ENCODE measurements at regions not wholly inside any gene's neighbourhood (a gene's known extent, or its start where the extent isn't known, plus 50 kb on each side); places are given as distances from the start of the nearest gene placed in this dataset.
"Not testable (repeated sequence)": the region's sequence is repeated elsewhere in the genome, so short reads cannot be mapped to it uniquely, and the experiment has no call there.

GRCh38 chr2:223316342-223316741 lies 264.4 kb downstream of the KCNE4 start:
- WGBS, 2 experiments (ENCODE audit: insufficient coverage in 2 of 2): 93 to 100% methylated on average over 1 to 2 of the region's 4 CpGs
- no peaks in the 10 kb centered on the region for H3K4me1 ChIP-seq (ENCODE audit: control insufficient read depth, insufficient read depth, low read length, poor library complexity, severe bottlenecking)

DNA sequence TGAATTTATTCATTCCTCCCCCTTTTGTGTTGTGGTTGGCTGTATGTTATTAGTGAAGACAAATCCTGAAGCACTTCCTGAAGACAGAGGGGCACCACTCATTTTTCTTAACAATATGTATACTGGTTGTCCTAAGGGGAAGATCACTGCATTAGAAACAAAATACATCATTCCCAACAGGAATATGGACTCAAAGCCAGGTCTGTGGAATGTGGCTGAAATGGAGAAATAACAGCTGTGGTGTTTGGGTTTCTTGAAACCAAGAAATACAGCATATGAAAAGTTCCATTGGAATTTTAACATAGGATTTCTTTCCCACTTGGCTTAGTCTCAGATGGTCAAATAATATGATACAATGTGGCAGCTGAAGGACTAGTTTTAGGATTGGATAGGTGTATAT lies 267.6 kb downstream of the KCNE4 start:
- Histone ChIP-seq H3K36me3 (ENCODE audit: control insufficient read depth, insufficient read depth, low read length) (no peaks in the 10 kb centered on the region), H3K4me1 (ENCODE audit: control insufficient read depth, insufficient read depth, low read length, poor library complexity, severe bottlenecking) (no peaks in the 10 kb centered on the region), H3K9me3 (ENCODE audit: control insufficient read depth, low read length) (no peaks in the 10 kb centered on the region), H3K4me3 (ENCODE audit: extremely low read depth, insufficient read depth, low read length, poor library complexity, severe bottlenecking) (no peak overlapping the region), H3K27ac (ENCODE audit: low read depth, low read length, severe bottlenecking) (no peak overlapping the region)

More at GRCh38 chr2:223316342-223316741, 264.4 kb downstream of the KCNE4 start:
- Histone ChIP-seq H3K36me3 (ENCODE audit: control insufficient read depth, insufficient read depth, low read length) (no peaks in the 10 kb centered on the region), H3K27ac (ENCODE audit: low read depth, low read length, severe bottlenecking) (no peak overlapping the region), H3K4me3 (ENCODE audit: extremely low read depth, insufficient read depth, low read length, poor library complexity, severe bottlenecking) (no peak overlapping the region), H3K9me3 (ENCODE audit: control insufficient read depth, low read length) (no peaks in the 10 kb centered on the region)

DNA sequence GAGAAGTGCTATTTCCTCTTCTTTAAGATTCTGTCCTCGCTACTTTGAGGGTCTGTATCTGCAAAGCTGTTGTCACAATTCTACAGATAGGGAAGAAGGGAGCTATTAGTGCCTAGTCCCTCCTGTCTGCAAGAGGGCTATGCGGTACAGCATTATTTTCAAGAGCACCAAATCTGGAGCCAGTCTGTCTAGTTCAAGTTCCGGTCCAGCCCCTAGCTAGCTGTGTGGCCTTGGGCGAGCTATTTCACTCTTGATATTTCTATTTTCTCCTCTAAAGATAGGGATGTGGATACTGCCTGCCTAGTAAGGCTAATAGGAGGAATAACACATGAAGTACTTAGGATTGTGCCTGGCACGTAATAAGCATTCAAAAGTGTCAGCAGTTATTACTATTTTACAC lies 272.4 kb downstream of the KCNE4 start:
- no peaks in the 10 kb centered on the region for H3K4me1 ChIP-seq (ENCODE audit: control insufficient read depth, insufficient read depth, low read length, poor library complexity, severe bottlenecking)
- H3K9me3 ChIP-seq (ENCODE audit: control insufficient read depth, low read length): no peaks in the 10 kb centered on the region
- no peak overlapping the region for H3K27ac ChIP-seq (ENCODE audit: low read depth, low read length, severe bottlenecking)
- H3K36me3 ChIP-seq (ENCODE audit: control insufficient read depth, insufficient read depth, low read length): no peaks in the 10 kb centered on the region
- WGBS, 2 experiments (ENCODE audit: insufficient coverage in 2 of 2): 89 to 100% methylated on average over 1 to 4 of the region's 5 CpGs
- no peak overlapping the region for H3K4me3 ChIP-seq (ENCODE audit: extremely low read depth, insufficient read depth, low read length, poor library complexity, severe bottlenecking)

DNA sequence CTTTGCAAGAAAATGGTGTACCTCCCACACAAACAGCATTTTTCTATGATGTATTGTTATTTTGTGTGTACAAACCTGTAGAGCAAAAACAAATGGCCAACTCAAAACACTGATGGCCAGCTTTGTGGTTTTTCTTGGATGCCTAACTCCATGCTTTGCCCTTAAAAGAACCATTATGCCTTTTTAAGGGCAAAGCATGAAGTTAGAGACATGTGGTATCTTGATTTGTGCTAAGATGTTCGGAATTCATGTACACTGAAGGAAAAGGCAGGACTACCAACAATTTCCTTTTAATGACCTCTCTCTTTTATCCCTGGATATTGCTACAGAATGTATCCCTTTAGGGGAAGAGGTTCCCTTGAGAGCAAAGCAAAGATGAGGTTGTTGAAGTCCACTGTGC lies 273.6 kb downstream of the SCG2 start:
- no peak overlapping the region for H3K4me3 ChIP-seq (ENCODE audit: extremely low read depth, insufficient read depth, low read length, poor library complexity, severe bottlenecking)
- H3K9me3 ChIP-seq (ENCODE audit: control insufficient read depth, low read length): no peaks in the 10 kb centered on the region
- H3K27ac ChIP-seq (ENCODE audit: low read depth, low read length, severe bottlenecking): no peak overlapping the region
- WGBS, 2 experiments (ENCODE audit: insufficient coverage in 2 of 2): 33% methylated on average over 1 of the region's 1 CpG; no CpG with 5 or more reads in 1 of the 2 experiments
- no peaks in the 10 kb centered on the region for H3K4me1 ChIP-seq (ENCODE audit: control insufficient read depth, insufficient read depth, low read length, poor library complexity, severe bottlenecking)
- H3K36me3 ChIP-seq (ENCODE audit: control insufficient read depth, insufficient read depth, low read length): no peaks in the 10 kb centered on the region

DNA sequence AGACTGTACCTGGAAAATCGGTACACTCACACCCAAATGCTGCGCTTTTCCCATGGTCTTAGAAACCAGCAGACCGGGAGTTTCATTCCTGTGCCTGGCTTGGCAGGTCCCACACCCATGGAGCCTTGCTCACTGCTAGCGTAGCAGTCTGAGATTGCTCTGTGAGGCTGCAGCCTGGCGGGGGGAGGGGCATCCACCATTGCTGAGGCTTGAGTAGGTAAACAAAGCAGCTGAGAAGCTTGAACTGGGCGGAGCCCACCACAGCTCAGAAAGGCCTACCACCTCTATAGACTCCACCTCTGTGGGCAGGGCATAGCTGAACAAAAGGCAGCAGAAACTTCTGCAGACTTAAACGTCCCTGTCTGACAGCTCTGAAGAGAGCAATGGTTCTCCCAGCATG lies 271.4 kb downstream of the SCG2 start:
- H3K9me3 ChIP-seq (ENCODE audit: control insufficient read depth, low read length); H3K4me3 ChIP-seq (ENCODE audit: extremely low read depth, insufficient read depth, low read length, poor library complexity, severe bottlenecking); H3K36me3 ChIP-seq (ENCODE audit: control insufficient read depth, insufficient read depth, low read length); H3K27ac ChIP-seq (ENCODE audit: low read depth, low read length, severe bottlenecking); H3K4me1 ChIP-seq (ENCODE audit: control insufficient read depth, insufficient read depth, low read length, poor library complexity, severe bottlenecking): not testable (repeated sequence)
- 85 to 90% methylated on average over 6 of the region's 7 CpGs for WGBS, 2 experiments (ENCODE audit: insufficient coverage in 2 of 2)

DNA sequence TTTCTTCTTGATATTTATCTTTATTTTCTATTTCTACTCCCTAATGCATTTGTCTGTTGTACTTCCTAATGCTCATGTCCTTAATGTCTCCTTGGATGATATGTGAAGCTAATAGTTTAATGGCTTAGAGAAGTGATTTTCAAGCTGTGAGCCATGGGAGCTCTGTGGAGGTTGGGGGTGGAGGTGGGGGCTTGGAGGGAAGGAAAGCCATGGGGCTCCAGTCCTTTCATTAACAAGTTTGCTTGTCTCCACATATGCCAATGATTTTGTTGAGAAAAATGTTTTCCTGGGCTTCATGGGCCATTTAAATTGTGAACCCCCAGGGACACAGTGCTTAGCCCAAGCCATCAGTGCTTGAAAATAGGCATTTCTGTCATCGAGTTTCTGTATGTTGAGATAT lies 264.1 kb downstream of the SCG2 start:
- 86 to 88% methylated on average over 1 of the region's 1 CpG for WGBS, 2 experiments (ENCODE audit: insufficient coverage in 2 of 2)

DNA sequence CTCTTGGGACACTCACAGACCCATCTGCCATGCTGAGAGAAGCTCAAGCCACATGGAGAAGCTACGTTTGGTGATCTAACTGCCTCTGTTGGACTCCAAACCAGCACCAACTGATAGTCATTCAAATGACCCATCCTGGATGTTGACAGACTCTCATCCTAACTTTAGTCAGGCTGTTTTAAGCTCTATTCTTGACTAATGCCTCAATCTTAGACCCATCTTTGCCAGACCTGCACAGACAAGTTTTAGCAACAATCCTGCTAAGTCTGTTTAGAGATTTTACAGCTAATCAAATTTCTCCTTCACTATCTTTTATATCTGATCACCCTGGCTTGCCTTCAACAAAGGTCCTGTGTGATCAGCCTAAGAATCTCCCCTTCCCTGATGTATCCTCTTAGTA lies 245.1 kb downstream of the SCG2 start:
- 60 to 71% methylated on average over 1 of the region's 1 CpG for WGBS, 2 experiments (ENCODE audit: insufficient coverage in 2 of 2)
- no peaks in the 10 kb centered on the region for H3K4me1 ChIP-seq (ENCODE audit: control insufficient read depth, insufficient read depth, low read length, poor library complexity, severe bottlenecking)
- no peaks in the 10 kb centered on the region for H3K36me3 ChIP-seq (ENCODE audit: control insufficient read depth, insufficient read depth, low read length)
- no peak overlapping the region for H3K27ac ChIP-seq (ENCODE audit: low read depth, low read length, severe bottlenecking)
- no peaks in the 10 kb centered on the region for H3K9me3 ChIP-seq (ENCODE audit: control insufficient read depth, low read length)
- no peak overlapping the region for H3K4me3 ChIP-seq (ENCODE audit: extremely low read depth, insufficient read depth, low read length, poor library complexity, severe bottlenecking)

More for the DNA sequence above, 264.1 kb downstream of the SCG2 start:
- no peaks in the 10 kb centered on the region for H3K36me3 ChIP-seq (ENCODE audit: control insufficient read depth, insufficient read depth, low read length)
- no peak overlapping the region for H3K27ac ChIP-seq (ENCODE audit: low read depth, low read length, severe bottlenecking)
- no peak overlapping the region for H3K4me3 ChIP-seq (ENCODE audit: extremely low read depth, insufficient read depth, low read length, poor library complexity, severe bottlenecking)
- H3K9me3 ChIP-seq (ENCODE audit: control insufficient read depth, low read length): no peaks in the 10 kb centered on the region
- no peaks in the 10 kb centered on the region for H3K4me1 ChIP-seq (ENCODE audit: control insufficient read depth, insufficient read depth, low read length, poor library complexity, severe bottlenecking)

DNA sequence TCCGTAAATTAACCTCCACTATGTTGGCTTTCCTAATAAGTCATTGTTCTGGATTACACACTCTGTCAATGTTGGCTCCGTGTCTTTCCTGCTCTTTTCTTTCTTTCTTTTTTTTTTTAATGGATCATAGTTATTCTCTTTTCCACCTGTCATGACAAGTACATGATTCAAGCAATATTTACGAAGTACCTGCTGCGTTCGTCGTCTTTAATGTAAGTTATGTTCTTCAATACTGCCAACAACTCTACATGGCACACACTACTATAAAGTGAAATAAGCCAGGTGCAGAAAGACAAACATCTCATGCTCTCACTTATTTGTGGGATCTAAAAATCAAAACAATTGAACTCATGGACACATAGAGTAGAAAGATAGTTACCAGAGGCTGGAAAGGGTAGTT lies 239.1 kb downstream of the SCG2 start:
- 100% methylated on average over 1 to 6 of the region's 6 CpGs for WGBS, 2 experiments (ENCODE audit: insufficient coverage in 2 of 2)
- Histone ChIP-seq H3K27ac (ENCODE audit: low read depth, low read length, severe bottlenecking) (no peak overlapping the region), H3K36me3 (ENCODE audit: control insufficient read depth, insufficient read depth, low read length) (no peaks in the 10 kb centered on the region), H3K4me1 (ENCODE audit: control insufficient read depth, insufficient read depth, low read length, poor library complexity, severe bottlenecking) (no peaks in the 10 kb centered on the region), H3K9me3 (ENCODE audit: control insufficient read depth, low read length) (no peaks in the 10 kb centered on the region), H3K4me3 (ENCODE audit: extremely low read depth, insufficient read depth, low read length, poor library complexity, severe bottlenecking) (no peak overlapping the region)

DNA sequence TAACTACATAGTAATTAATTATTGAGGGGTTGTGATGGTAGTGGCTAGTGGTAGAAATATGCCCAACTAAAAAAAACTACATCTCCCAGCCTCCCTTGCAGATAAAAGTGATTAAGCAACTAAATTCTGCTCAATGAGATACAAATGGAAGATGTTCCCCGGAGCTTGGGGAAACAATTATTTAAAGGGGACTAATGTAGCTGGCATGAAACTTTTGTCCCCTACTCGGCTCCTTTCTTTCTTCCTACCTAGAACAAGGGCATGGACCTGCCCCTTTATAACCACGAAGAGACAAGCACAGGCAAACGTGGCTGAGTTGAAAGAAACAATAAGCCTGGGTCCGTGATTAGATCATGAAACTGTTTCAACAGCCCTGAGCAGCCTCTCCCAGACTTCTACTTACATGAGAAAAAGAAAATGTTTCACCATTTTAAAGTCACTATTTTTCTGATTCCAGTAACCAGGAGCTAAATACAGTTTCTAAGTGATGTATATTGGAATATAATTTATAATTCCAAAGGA lies 236.9 kb downstream of the SCG2 start:
- Histone ChIP-seq H3K4me3 (ENCODE audit: extremely low read depth, insufficient read depth, low read length, poor library complexity, severe bottlenecking) (no peak overlapping the region), H3K9me3 (ENCODE audit: control insufficient read depth, low read length) (no peaks in the 10 kb centered on the region), H3K36me3 (ENCODE audit: control insufficient read depth, insufficient read depth, low read length) (no peaks in the 10 kb centered on the region), H3K27ac (ENCODE audit: low read depth, low read length, severe bottlenecking) (no peak overlapping the region), H3K4me1 (ENCODE audit: control insufficient read depth, insufficient read depth, low read length, poor library complexity, severe bottlenecking) (no peaks in the 10 kb centered on the region)
- 64 to 78% methylated on average over 3 to 4 of the region's 5 CpGs for WGBS, 2 experiments (ENCODE audit: insufficient coverage in 2 of 2)

- H3K27ac ChIP-seq (ENCODE audit: low read depth, low read length, severe bottlenecking): no peak overlapping the region
- H3K9me3 ChIP-seq (ENCODE audit: control insufficient read depth, low read length): no peaks in the 10 kb centered on the region
- no peaks in the 10 kb centered on the region for H3K4me1 ChIP-seq (ENCODE audit: control insufficient read depth, insufficient read depth, low read length, poor library complexity, severe bottlenecking)
- no peak overlapping the region for H3K4me3 ChIP-seq (ENCODE audit: extremely low read depth, insufficient read depth, low read length, poor library complexity, severe bottlenecking)
- no peaks in the 10 kb centered on the region for H3K36me3 ChIP-seq (ENCODE audit: control insufficient read depth, insufficient read depth, low read length)
- WGBS, 2 experiments (ENCODE audit: insufficient coverage in 2 of 2): 96 to 100% methylated on average over 1 to 4 of the region's 5 CpGs
Measured at GRCh38 chr2:223366566-223366965, 235.6 kb downstream of the SCG2 start.

GRCh38 chr2:223368481-223368880 lies 233.7 kb downstream of the SCG2 start:
- no peaks in the 10 kb centered on the region for H3K36me3 ChIP-seq (ENCODE audit: control insufficient read depth, insufficient read depth, low read length)
- no peak overlapping the region for H3K4me3 ChIP-seq (ENCODE audit: extremely low read depth, insufficient read depth, low read length, poor library complexity, severe bottlenecking)
- no peak overlapping the region for H3K27ac ChIP-seq (ENCODE audit: low read depth, low read length, severe bottlenecking)
- H3K9me3 ChIP-seq (ENCODE audit: control insufficient read depth, low read length): no peaks in the 10 kb centered on the region
- 67 to 80% methylated on average over 1 of the region's 2 CpGs for WGBS, 2 experiments (ENCODE audit: insufficient coverage in 2 of 2)
- H3K4me1 ChIP-seq (ENCODE audit: control insufficient read depth, insufficient read depth, low read length, poor library complexity, severe bottlenecking): no peaks in the 10 kb centered on the region
